ENCODE measurements at regions not wholly inside any gene's neighbourhood (a gene's known extent, or its start where the extent isn't known, plus 50 kb on each side); places are given as distances from the start of the nearest gene placed in this dataset.

- Histone ChIP-seq H3K79me2 (ENCODE audit: control insufficient read depth, insufficient read depth, low read length) (no peaks in the 10 kb centered on the region), H3K4me1 (ENCODE audit: control insufficient read depth, extremely low read depth, insufficient read depth, low read length) (peaks cover 20% of the 10 kb centered on the region), H3K36me3 (ENCODE audit: control insufficient read depth, insufficient read depth, low read length) (no peaks in the 10 kb centered on the region), H3K27me3 (ENCODE audit: control insufficient read depth, insufficient read depth, low read length) (no peaks in the 10 kb centered on the region), H3K4me3 (replicated peaks in 1 of 4; ENCODE audit: control extremely low read depth in 1 of 4, insufficient read depth in 1 of 4, low read depth in 3 of 4, low read length in 4 of 4) (no peak overlapping the region), H3K27ac (ENCODE audit: insufficient read depth, low read length) (no peak overlapping the region), H2AFZ (ENCODE audit: low read length) (peak overlapping the region; percentile 24), H3K9ac (ENCODE audit: insufficient read depth, low read length) (no peak overlapping the region), H3K4me2 (ENCODE audit: extremely low read depth, insufficient read depth, low read length) (no peak overlapping the region), H3K9me3 (ENCODE audit: control insufficient read depth, insufficient read depth, low read depth, low read length) (no peaks in the 10 kb centered on the region), H4K20me1 (ENCODE audit: control insufficient read depth, extremely low read depth, insufficient read depth, low read length) (no peaks in the 10 kb centered on the region)
- peak in 1 of 2 donors; percentile 79 for DNase-seq (ENCODE audit: low read depth in 2 of 2)
- TF ChIP-seq EZH2 (IDR thresholded peaks at IDR 0.05; ENCODE audit: low read length, missing control alignments) (no peak), CTCF (conservative IDR thresholded peaks at IDR 0.05 in 1 of 2, IDR thresholded peaks at IDR 0.05 in 1 of 2; ENCODE audit: low read depth in 1 of 2, low read length in 2 of 2) (no peak)
Measured at GRCh38 chr2:181779288-181780021, 99.1 kb upstream of the NEUROD1 start.

- DNase-seq (ENCODE audit: low read depth in 2 of 2): peak; percentile 48 to 56
- Histone ChIP-seq H3K27ac (ENCODE audit: insufficient read depth, low read length) (no peak overlapping the region), H3K4me2 (ENCODE audit: extremely low read depth, insufficient read depth, low read length) (no peak overlapping the region), H3K4me1 (ENCODE audit: control insufficient read depth, extremely low read depth, insufficient read depth, low read length) (peaks cover 20% of the 10 kb centered on the region), H3K36me3 (ENCODE audit: control insufficient read depth, insufficient read depth, low read length) (no peaks in the 10 kb centered on the region), H3K4me3 (replicated peaks in 1 of 4; ENCODE audit: control extremely low read depth in 1 of 4, insufficient read depth in 1 of 4, low read depth in 3 of 4, low read length in 4 of 4) (no peak overlapping the region), H3K79me2 (ENCODE audit: control insufficient read depth, insufficient read depth, low read length) (no peaks in the 10 kb centered on the region), H2AFZ (ENCODE audit: low read length) (peak overlapping the region; percentile 4), H3K9ac (ENCODE audit: insufficient read depth, low read length) (no peak overlapping the region), H4K20me1 (ENCODE audit: control insufficient read depth, extremely low read depth, insufficient read depth, low read length) (no peaks in the 10 kb centered on the region), H3K9me3 (ENCODE audit: control insufficient read depth, insufficient read depth, low read depth, low read length) (no peaks in the 10 kb centered on the region), H3K27me3 (ENCODE audit: control insufficient read depth, insufficient read depth, low read length) (no peaks in the 10 kb centered on the region)
- no peak for TF ChIP-seq CTCF (conservative IDR thresholded peaks at IDR 0.05 in 1 of 2, IDR thresholded peaks at IDR 0.05 in 1 of 2; ENCODE audit: low read depth in 1 of 2, low read length in 2 of 2)
- no peak for TF ChIP-seq EZH2 (IDR thresholded peaks at IDR 0.05; ENCODE audit: low read length, missing control alignments)
Measured at GRCh38 chr2:181780047-181780651, 99.8 kb upstream of the NEUROD1 start.

GRCh38 chr2:181780657-181781056 is 100.3 kb upstream of the NEUROD1 start:
- no peaks in the 10 kb centered on the region for H3K27me3 ChIP-seq (ENCODE audit: control insufficient read depth, insufficient read depth, low read length)
- no peak overlapping the region for H3K4me3 ChIP-seq (replicated peaks in 1 of 4; ENCODE audit: control extremely low read depth in 1 of 4, insufficient read depth in 1 of 4, low read depth in 3 of 4, low read length in 4 of 4)
- DNase-seq (ENCODE audit: low read depth in 2 of 2): no peak
- TF ChIP-seq EZH2 (IDR thresholded peaks at IDR 0.05; ENCODE audit: low read length, missing control alignments) (no peak), CTCF (conservative IDR thresholded peaks at IDR 0.05 in 1 of 2, IDR thresholded peaks at IDR 0.05 in 1 of 2; ENCODE audit: low read depth in 1 of 2, low read length in 2 of 2) (no peak)
- H3K36me3 ChIP-seq (ENCODE audit: control insufficient read depth, insufficient read depth, low read length): no peaks in the 10 kb centered on the region
- H3K79me2 ChIP-seq (ENCODE audit: control insufficient read depth, insufficient read depth, low read length): no peaks in the 10 kb centered on the region
- H3K27ac ChIP-seq (ENCODE audit: insufficient read depth, low read length): no peak overlapping the region
- H3K4me1 ChIP-seq (ENCODE audit: control insufficient read depth, extremely low read depth, insufficient read depth, low read length): peaks cover 24% of the 10 kb centered on the region
- H4K20me1 ChIP-seq (ENCODE audit: control insufficient read depth, extremely low read depth, insufficient read depth, low read length): no peaks in the 10 kb centered on the region
- H2AFZ ChIP-seq (ENCODE audit: low read length): no peak overlapping the region
- no peaks in the 10 kb centered on the region for H3K9me3 ChIP-seq (ENCODE audit: control insufficient read depth, insufficient read depth, low read depth, low read length)
- no peak overlapping the region for H3K9ac ChIP-seq (ENCODE audit: insufficient read depth, low read length)
- no peak overlapping the region for H3K4me2 ChIP-seq (ENCODE audit: extremely low read depth, insufficient read depth, low read length)

Data from fibroblast of lung (primary cell).